ENCODE measurements at regions not wholly inside any gene's neighbourhood (a gene's known extent, or its start where the extent isn't known, plus 50 kb on each side); places are given as distances from the start of the nearest gene placed in this dataset.

DNA sequence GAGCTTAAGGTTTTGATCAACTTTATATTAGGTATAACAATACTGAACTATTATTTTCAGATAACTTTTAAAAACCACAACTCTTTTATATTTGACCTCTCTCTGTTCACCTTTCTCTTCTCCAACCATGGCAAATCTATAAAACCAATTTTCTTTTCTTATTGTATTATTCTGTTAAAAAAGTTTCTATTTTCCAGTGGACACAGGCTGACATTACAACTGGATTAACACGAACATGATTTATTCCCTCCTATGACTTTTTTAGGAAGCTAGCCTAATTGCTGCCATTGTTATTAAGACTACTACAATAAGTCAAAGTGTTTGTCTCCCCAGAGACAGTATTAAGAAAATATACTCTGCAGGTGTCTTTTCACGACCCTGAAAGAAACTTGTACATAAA lies 2291.1 kb upstream of the PCDH20 start:
- Histone ChIP-seq H3K9me3 (ENCODE audit: insufficient read depth, low read length) (no peaks in the 10 kb centered on the region), H3K36me3 (ENCODE audit: low read length) (no peaks in the 10 kb centered on the region), H3K9me2 (replicated peaks; ENCODE audit: insufficient read depth, low read length) (no peaks in the 10 kb centered on the region), H3K9ac (ENCODE audit: low read length) (no peak overlapping the region), H3K79me2 (ENCODE audit: insufficient read depth, low read length) (no peaks in the 10 kb centered on the region), H4K20me1 (ENCODE audit: low read depth, low read length) (no peaks in the 10 kb centered on the region), H3K4me3 (ENCODE audit: insufficient read depth, low read length, poor library complexity, severe bottlenecking) (no peak overlapping the region), H3F3A (ENCODE audit: insufficient read depth) (no peaks in the 10 kb centered on the region), H3K27me3 (ENCODE audit: low read length) (no peaks in the 10 kb centered on the region), H2AFZ (ENCODE audit: low read depth, low read length, severe bottlenecking) (peak overlapping the region; percentile 68), H3K27ac (ENCODE audit: low read depth, low read length) (no peak overlapping the region), H3K4me2 (ENCODE audit: low read depth, low read length, poor library complexity, severe bottlenecking) (no peak overlapping the region)
- TF ChIP-seq EZH2phosphoT487 (conservative IDR thresholded peaks at IDR 0.05; ENCODE audit: low read length) = no peak
- TF ChIP-seq, protein P1, sequence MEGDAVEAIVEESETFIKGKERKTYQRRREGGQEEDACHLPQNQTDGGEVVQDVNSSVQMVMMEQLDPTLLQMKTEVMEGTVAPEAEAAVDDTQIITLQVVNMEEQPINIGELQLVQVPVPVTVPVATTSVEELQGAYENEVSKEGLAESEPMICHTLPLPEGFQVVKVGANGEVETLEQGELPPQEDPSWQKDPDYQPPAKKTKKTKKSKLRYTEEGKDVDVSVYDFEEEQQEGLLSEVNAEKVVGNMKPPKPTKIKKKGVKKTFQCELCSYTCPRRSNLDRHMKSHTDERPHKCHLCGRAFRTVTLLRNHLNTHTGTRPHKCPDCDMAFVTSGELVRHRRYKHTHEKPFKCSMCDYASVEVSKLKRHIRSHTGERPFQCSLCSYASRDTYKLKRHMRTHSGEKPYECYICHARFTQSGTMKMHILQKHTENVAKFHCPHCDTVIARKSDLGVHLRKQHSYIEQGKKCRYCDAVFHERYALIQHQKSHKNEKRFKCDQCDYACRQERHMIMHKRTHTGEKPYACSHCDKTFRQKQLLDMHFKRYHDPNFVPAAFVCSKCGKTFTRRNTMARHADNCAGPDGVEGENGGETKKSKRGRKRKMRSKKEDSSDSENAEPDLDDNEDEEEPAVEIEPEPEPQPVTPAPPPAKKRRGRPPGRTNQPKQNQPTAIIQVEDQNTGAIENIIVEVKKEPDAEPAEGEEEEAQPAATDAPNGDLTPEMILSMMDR (IDR thresholded peaks at IDR 0.05; ENCODE audit: insufficient read depth, low read length, poor library complexity, severe bottlenecking) = no peak

DNA sequence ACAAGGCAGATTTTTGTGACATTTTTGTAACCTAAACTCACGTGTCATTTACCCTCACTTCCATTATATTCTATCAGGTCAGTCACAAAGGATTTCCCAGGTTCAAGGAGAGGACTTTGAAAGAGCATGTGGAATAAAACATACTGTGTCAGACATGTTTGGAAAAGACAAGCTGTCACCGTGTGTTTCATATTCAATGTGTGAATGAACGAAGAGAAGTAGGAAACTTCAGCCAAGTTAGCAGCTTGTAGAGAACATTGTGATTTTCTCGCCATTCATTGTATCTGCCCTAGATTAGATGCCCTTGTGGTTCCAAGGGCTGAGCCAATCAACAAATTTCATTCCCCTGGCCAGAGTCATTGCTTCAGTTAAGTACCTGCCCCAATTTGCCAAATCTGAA lies 2288.9 kb upstream of the PCDH20 start:
- Histone ChIP-seq H3K27me3 (ENCODE audit: low read length) (no peaks in the 10 kb centered on the region), H3K79me2 (ENCODE audit: insufficient read depth, low read length) (no peaks in the 10 kb centered on the region), H4K20me1 (ENCODE audit: low read depth, low read length) (no peaks in the 10 kb centered on the region), H3K4me3 (ENCODE audit: insufficient read depth, low read length, poor library complexity, severe bottlenecking) (no peak overlapping the region), H3K27ac (ENCODE audit: low read depth, low read length) (no peak overlapping the region), H3F3A (ENCODE audit: insufficient read depth) (no peaks in the 10 kb centered on the region), H3K9me2 (replicated peaks; ENCODE audit: insufficient read depth, low read length) (no peaks in the 10 kb centered on the region), H3K36me3 (ENCODE audit: low read length) (no peaks in the 10 kb centered on the region), H3K9me3 (ENCODE audit: insufficient read depth, low read length) (no peaks in the 10 kb centered on the region), H2AFZ (ENCODE audit: low read depth, low read length, severe bottlenecking) (peak overlapping the region; percentile 5), H3K9ac (ENCODE audit: low read length) (no peak overlapping the region), H3K4me2 (ENCODE audit: low read depth, low read length, poor library complexity, severe bottlenecking) (no peak overlapping the region)
- TF ChIP-seq, protein P1 (IDR thresholded peaks at IDR 0.05; ENCODE audit: insufficient read depth, low read length, poor library complexity, severe bottlenecking) = no peak
- TF ChIP-seq EZH2phosphoT487 (conservative IDR thresholded peaks at IDR 0.05; ENCODE audit: low read length) = no peak

DNA sequence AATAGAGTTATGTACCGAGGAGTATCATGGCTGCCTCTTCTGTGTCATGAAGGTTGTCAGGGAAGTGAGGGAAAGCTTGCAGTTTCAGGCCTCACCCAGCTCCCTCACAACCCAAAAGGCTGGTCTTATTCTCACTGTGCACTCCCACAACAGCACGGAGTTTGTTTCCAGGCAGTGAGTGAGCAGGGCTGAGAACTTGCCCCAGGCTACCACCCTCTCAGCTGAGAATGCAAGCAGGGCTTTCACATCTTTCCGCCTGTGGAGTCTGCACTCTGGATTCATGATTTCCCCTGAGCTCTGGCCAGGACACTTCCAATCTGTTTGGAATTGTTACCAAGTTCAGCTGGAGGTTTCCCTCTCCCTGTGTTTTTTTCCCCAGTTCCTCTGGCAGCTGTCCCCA lies 2284.7 kb upstream of the PCDH20 start:
- no peaks in the 10 kb centered on the region for H3K9me3 ChIP-seq (ENCODE audit: insufficient read depth, low read length)
- H3K9ac ChIP-seq (ENCODE audit: low read length) = no peak overlapping the region
- TF ChIP-seq, protein P1 (IDR thresholded peaks at IDR 0.05; ENCODE audit: insufficient read depth, low read length, poor library complexity, severe bottlenecking) = no peak
- no peak for TF ChIP-seq EZH2phosphoT487 (conservative IDR thresholded peaks at IDR 0.05; ENCODE audit: low read length)
- H3F3A ChIP-seq (ENCODE audit: insufficient read depth) = no peaks in the 10 kb centered on the region
- peak overlapping the region; percentile 10 for H2AFZ ChIP-seq (ENCODE audit: low read depth, low read length, severe bottlenecking)
- H3K27ac ChIP-seq (ENCODE audit: low read depth, low read length) = no peak overlapping the region
- H3K27me3 ChIP-seq (ENCODE audit: low read length) = no peaks in the 10 kb centered on the region
- no peaks in the 10 kb centered on the region for H3K79me2 ChIP-seq (ENCODE audit: insufficient read depth, low read length)
- H3K4me2 ChIP-seq (ENCODE audit: low read depth, low read length, poor library complexity, severe bottlenecking) = no peak overlapping the region
- H3K36me3 ChIP-seq (ENCODE audit: low read length) = no peaks in the 10 kb centered on the region
- H3K9me2 ChIP-seq (replicated peaks; ENCODE audit: insufficient read depth, low read length) = no peaks in the 10 kb centered on the region
- no peaks in the 10 kb centered on the region for H4K20me1 ChIP-seq (ENCODE audit: low read depth, low read length)
- H3K4me3 ChIP-seq (ENCODE audit: insufficient read depth, low read length, poor library complexity, severe bottlenecking) = no peak overlapping the region

Data from SU-DHL-6 (cell line).